ENCODE measurements at regions not wholly inside any gene's neighbourhood (a gene's known extent, or its start where the extent isn't known, plus 50 kb on each side); places are given as distances from the start of the nearest gene placed in this dataset.

DNA sequence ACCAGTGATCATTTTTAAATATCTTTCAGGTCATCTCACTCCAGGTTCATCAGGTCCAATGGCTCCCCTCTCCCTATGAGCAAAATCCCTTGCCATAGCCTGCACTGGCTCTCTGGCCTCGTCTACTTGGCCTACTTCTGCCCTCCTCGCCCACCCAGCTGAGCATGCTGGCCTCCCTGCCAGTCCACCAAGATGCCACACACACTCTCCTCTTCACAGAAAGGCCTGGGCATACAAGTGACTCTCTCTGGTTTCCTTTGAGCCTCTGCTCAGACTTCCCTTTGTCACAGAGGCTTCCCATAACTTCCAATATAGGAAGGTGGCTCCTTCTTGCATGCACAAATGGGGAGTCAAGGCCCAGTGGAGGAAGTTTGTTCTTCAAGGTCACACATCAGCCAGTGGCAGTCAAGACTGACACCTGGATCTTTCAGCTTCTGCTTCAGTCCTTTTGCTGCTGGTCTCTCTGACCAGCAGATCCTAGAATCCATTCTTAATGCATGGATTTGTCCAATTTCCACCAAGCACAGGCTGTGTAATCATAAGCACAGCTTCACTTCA lies 223.2 kb upstream of the HES1 start:
- no peak overlapping the region for H3K4me3 ChIP-seq (ENCODE audit: control insufficient read depth in 2 of 3, extremely low read depth in 1 of 3, insufficient read depth in 2 of 3, low read depth in 1 of 3, low read length in 3 of 3)
- H4K20me1 ChIP-seq (ENCODE audit: control insufficient read depth, extremely low read depth, insufficient read depth, low read length): no peaks in the 10 kb centered on the region
- FAIRE-seq: no peak
- no peak overlapping the region for H3K9ac ChIP-seq (ENCODE audit: control insufficient read depth, extremely low read depth, insufficient read depth, low read length)
- no peak overlapping the region for H2AFZ ChIP-seq (ENCODE audit: control insufficient read depth, low read length)
- no peaks in the 10 kb centered on the region for H3K4me1 ChIP-seq (ENCODE audit: control insufficient read depth, extremely low read depth, insufficient read depth, low read length)
- dilution Hi-C loops (cut with MboI; ENCODE audit: extremely low pct_ligation_motif_present, low sequenced_read_pairs): no loop called here
- TF ChIP-seq CTCF (optimal IDR thresholded peaks at IDR 0.05 in 1 of 3, IDR thresholded peaks at IDR 0.05 in 1 of 3, conservative IDR thresholded peaks at IDR 0.05 in 1 of 3; ENCODE audit: extremely low read depth in 1 of 3, insufficient read depth in 2 of 3, low read length in 3 of 3): no peak
- no peak for TF ChIP-seq EZH2 (IDR thresholded peaks at IDR 0.05; ENCODE audit: low read length)
- H3K4me2 ChIP-seq (ENCODE audit: control insufficient read depth, extremely low read depth, insufficient read depth, low read depth, low read length): no peak overlapping the region
- DNase-seq (ENCODE audit: low read depth, low spot score): no peak
- no peak overlapping the region for H3K27ac ChIP-seq (ENCODE audit: control insufficient read depth, insufficient read depth, low read length)
- H3K79me2 ChIP-seq (ENCODE audit: control insufficient read depth, insufficient read depth, low read length): no peaks in the 10 kb centered on the region
- H3K27me3 ChIP-seq (ENCODE audit: control insufficient read depth, extremely low read depth, insufficient read depth, low read length): no peaks in the 10 kb centered on the region
- H3K36me3 ChIP-seq (ENCODE audit: control insufficient read depth in 2 of 2, extremely low read depth in 1 of 2, insufficient read depth in 2 of 2, low read length in 2 of 2): no peaks in the 10 kb centered on the region
- no peaks in the 10 kb centered on the region for H3K9me1 ChIP-seq (ENCODE audit: control insufficient read depth, extremely low read depth, insufficient read depth, low read length)
- peaks cover 3% of the 10 kb centered on the region for H3K9me3 ChIP-seq (ENCODE audit: control insufficient read depth, low read depth, low read length)

GRCh38 chr3:193914602-193915001 lies 221.3 kb upstream of the HES1 start:
- H4K20me1 ChIP-seq (ENCODE audit: control insufficient read depth, extremely low read depth, insufficient read depth, low read length): no peaks in the 10 kb centered on the region
- no peaks in the 10 kb centered on the region for H3K9me1 ChIP-seq (ENCODE audit: control insufficient read depth, extremely low read depth, insufficient read depth, low read length)
- H3K4me3 ChIP-seq (ENCODE audit: control insufficient read depth in 2 of 3, extremely low read depth in 1 of 3, insufficient read depth in 2 of 3, low read depth in 1 of 3, low read length in 3 of 3): no peak overlapping the region
- no peaks in the 10 kb centered on the region for H3K27me3 ChIP-seq (ENCODE audit: control insufficient read depth, extremely low read depth, insufficient read depth, low read length)
- H3K4me1 ChIP-seq (ENCODE audit: control insufficient read depth, extremely low read depth, insufficient read depth, low read length): no peaks in the 10 kb centered on the region
- TF ChIP-seq CTCF (optimal IDR thresholded peaks at IDR 0.05 in 1 of 3, IDR thresholded peaks at IDR 0.05 in 1 of 3, conservative IDR thresholded peaks at IDR 0.05 in 1 of 3; ENCODE audit: extremely low read depth in 1 of 3, insufficient read depth in 2 of 3, low read length in 3 of 3) (no peak), EZH2 (IDR thresholded peaks at IDR 0.05; ENCODE audit: low read length) (no peak)
- no peak overlapping the region for H3K4me2 ChIP-seq (ENCODE audit: control insufficient read depth, extremely low read depth, insufficient read depth, low read depth, low read length)
- H3K9ac ChIP-seq (ENCODE audit: control insufficient read depth, extremely low read depth, insufficient read depth, low read length): no peak overlapping the region
- no peaks in the 10 kb centered on the region for H3K9me3 ChIP-seq (ENCODE audit: control insufficient read depth, low read depth, low read length)
- dilution Hi-C loops (cut with MboI; ENCODE audit: extremely low pct_ligation_motif_present, low sequenced_read_pairs): no loop called here
- FAIRE-seq (no peak), DNase-seq (ENCODE audit: low read depth, low spot score) (no peak)
- H3K27ac ChIP-seq (ENCODE audit: control insufficient read depth, insufficient read depth, low read length): no peak overlapping the region
- H2AFZ ChIP-seq (ENCODE audit: control insufficient read depth, low read length): no peak overlapping the region
- H3K36me3 ChIP-seq (ENCODE audit: control insufficient read depth in 2 of 2, extremely low read depth in 1 of 2, insufficient read depth in 2 of 2, low read length in 2 of 2): no peaks in the 10 kb centered on the region
- H3K79me2 ChIP-seq (ENCODE audit: control insufficient read depth, insufficient read depth, low read length): no peaks in the 10 kb centered on the region

All from keratinocyte (primary cell).